Femur (tissue), 1 donor: ENCODE measurements at regions not wholly inside any gene's neighbourhood (a gene's known extent, or its start where the extent isn't known, plus 50 kb on each side); places are given as distances from the start of the nearest gene placed in this dataset.

Source experiments
- DNase-seq: peaks from one replicate; pipeline ENCODE4 v3.0.0-alpha.2; 2017

DNA sequence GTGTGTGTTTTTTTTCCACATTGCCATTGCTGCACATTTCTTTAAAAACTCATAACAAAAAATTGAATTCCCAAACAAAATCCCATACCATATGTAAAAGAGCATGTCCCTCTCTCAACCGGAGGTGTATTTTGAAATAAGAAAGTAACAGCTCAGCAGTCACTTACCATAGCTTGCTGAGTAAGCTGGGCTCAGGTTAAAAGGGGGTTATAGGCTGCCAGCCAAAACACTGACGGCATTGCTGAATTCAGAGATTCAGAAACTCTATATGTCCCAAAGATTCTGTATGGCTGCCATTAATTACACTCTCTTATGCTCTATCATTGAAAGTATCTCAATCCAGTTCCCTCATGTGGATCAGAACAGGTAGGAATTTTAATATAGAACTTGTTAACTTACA, 276.0 kb downstream of the FOXG1 start:
- no peak for DNase-seq

DNA sequence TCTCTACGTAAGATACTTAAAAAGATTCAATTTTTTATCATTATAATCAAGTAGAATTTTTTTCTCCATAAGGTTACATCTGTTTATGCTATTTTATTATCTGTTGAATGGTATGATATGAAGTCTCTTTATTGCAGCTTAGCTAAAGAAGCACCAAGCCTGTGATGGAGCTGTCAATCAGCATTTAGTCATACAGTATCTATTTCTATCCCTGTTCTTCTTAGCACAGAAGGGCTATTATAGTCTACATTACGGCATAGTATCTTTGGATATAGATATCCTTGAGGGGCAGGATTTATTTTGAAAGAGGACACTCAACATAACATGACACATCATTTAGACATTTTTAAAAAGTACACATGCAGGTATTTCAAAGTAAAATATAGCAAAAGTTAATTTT, 277.1 kb downstream of the FOXG1 start:
- no peak for DNase-seq

DNA sequence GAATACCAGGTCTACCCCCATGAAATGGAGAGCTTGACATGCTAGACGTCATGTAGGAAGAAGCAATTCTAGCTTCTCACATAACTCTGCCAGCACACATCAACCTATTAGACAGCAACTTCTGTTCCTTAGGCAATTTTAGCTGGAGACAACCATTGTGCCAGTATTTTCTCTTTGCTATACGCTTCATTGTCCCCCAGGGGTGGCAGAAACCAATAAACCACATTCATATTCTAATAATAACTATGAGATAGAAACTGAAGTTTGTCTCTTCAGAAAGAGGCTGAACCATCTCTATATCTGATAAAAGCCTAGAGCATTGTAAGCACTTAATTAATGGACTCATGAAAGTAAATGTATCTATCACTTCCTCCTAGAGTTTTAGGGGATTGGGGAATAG, 278.6 kb downstream of the FOXG1 start:
- DNase-seq: no peak

DNA sequence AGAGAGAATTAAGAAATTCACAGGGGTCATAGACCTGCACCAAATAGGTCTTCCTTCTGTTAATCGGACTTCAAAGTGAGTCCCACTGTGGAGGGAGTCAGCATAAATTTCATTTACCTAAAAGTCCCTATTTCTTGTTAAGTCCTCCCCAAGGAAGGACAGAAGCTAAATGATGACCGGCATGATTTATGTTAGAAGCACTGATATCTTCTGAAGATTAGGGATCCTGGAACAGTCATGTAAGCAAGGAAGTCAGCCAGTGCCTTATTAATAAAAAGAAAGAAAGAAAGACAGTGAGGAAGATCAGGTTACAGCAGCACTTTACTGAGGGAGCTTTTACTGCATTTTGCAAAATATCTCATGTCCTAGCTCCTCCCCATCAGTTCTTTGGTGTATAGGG, 287.5 kb downstream of the FOXG1 start:
- no peak for DNase-seq

DNA sequence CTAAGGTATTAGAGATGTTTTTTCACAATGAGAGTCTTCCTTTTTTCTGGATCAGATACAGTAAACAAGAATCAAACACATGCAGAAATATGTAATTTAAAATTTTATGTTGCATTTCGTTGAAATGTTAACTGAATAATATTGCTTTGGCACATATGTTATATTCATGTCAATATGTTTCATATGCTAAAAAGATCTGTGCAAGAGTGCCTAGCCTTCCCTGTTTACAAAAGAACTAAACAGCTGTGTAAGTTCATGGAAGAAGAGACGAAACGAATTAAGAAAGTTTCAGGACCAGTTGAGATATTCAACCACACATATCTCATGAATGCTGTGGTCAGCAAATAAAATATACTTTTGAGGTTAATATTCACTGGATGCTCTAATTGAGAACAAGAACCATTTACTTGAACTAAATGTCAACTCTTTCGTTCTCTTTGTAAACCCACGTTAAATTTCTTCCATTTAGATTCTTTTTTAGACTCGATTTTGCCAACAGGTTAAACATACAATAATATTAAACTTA, 289.5 kb downstream of the FOXG1 start:
- DNase-seq: no peak

DNA sequence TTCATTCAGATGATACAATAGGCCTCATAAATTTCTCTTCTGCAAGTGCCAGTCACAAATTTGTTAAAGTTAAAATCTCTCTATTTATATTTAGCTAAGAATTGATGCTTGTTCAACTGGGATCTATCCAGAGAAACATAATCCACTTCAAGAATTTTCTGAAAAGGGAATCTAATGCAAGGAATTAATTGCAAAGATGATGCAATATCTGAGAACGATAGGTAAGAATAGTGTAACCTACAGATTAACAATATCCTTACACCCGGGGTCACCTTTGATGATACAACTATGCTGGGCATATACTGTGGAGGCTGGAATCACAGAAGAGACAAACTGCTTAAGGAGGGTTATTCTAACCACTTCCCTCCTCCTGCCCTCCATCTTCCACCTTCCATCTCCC, 295.1 kb downstream of the FOXG1 start:
- DNase-seq: no peak

- DNase-seq: no peak
These were observed 295.9 kb downstream of the FOXG1 start for GRCh38 chr14:29062466-29062865.

GRCh38 chr14:29062976-29063375, 296.4 kb downstream of the FOXG1 start:
- DNase-seq: no peak

DNA sequence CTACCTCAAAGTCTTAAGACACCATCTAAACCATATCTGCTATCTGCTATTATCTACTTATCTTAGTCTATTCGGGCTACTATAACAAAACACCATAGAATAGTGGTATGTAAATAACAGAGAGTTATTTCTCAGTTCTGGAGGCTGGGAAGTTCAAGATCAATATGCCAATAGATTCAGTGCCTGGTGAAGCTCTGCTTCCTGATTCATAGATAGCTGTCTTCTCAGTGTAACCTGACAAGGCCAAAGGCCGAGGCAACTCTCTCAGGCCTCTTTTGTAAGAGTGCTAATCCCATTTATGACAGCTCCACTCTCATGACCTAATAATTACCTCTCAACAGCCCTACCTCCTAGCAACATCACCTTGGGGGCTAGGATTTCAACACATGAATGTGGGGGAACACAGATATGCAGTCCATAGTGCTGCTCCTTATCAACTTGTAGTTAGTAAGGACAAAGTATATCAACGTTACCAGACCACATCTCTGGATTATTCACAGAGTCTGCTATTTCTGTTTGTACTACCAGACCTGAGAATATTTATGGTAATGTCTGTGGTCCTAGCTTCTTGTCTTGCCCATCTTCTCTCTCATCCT, 297.8 kb downstream of the FOXG1 start:
- DNase-seq: no peak

- no peak for DNase-seq
These were observed 302.6 kb downstream of the FOXG1 start for GRCh38 chr14:29069228-29069627.

GRCh38 chr14:29075761-29076160, 309.2 kb downstream of the FOXG1 start:
- DNase-seq: no peak

GRCh38 chr14:29077916-29078315, 311.3 kb downstream of the FOXG1 start:
- no peak for DNase-seq

DNA sequence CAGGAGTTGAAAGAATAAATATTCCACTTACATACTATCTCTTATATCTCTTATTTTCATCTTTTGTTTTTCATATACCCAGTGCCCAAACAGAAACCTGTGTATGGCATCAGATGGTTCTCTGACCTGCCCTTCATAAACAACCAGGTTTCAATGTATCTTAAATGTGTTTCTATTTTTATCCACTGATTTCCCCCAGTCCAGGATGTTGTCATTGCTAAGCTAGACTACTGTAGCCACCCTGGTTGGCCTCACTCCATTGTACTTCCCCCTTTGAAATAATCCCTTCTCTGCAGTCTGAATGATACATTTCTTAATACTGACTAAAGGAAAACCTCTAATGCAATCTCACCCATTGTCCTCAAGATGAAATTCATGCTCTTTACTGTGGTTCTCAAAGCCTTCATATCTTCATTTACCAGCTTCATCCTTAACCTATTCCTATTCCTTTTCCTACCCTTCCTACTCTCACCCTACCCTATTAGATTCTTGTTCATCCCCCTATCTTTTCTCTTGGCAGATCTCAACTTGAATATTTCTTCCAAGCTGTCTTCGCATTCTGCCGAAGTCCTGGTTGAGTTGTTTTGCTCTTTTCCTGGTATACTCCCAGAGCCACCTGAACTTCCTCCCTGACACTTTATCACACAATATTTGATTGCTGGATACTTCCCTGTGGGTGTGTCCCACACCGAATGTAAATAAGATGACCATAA, 312.4 kb downstream of the FOXG1 start:
- DNase-seq: no peak

DNA sequence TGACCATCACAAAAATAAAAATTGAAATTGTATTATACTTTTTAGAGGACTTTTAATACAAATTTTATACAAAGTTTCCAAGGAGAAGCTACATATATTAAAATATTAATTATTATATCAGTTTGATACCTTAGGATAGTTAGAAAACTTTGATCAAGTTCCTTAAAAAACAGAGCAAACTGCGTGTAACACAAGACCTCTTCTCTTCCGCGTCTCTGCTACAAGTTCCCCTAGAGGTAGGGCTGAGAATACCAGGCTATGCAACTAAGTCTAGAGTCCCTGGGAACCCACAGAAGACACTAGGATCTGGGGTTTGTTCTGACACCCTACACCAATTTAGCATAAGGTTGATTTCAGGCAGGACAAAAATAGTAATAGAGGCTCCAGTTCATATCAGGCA, 319.0 kb downstream of the FOXG1 start:
- no peak for DNase-seq

- no peak for DNase-seq
These were observed 323.3 kb downstream of the FOXG1 start for GRCh38 chr14:29089849-29090248.

GRCh38 chr14:29092121-29092520, 325.5 kb downstream of the FOXG1 start:
- DNase-seq: no peak

DNA sequence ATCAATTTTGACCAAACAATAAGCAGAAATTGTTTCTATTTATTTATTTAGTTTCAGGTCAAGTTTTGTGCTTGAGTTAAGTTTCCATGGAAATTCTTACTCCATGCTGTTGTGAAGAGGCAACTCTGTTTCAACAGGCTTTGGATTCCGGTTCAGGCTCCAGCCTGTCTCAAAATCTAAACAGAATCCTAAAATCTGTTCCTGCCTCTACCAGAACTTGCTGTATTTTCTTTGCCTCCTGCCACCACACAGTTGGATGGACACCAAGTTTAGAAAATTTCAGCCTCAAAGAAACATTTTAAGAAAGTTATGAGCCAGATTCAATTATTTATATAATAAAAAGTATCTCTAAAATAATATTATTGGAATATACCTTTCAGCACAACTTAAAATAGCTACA, 330.9 kb downstream of the FOXG1 start:
- no peak for DNase-seq

GRCh38 chr14:29098656-29099055, 332.1 kb downstream of the FOXG1 start:
- no peak for DNase-seq

- no peak for DNase-seq
These were observed 335.7 kb downstream of the FOXG1 start for GRCh38 chr14:29102266-29102665.

DNA sequence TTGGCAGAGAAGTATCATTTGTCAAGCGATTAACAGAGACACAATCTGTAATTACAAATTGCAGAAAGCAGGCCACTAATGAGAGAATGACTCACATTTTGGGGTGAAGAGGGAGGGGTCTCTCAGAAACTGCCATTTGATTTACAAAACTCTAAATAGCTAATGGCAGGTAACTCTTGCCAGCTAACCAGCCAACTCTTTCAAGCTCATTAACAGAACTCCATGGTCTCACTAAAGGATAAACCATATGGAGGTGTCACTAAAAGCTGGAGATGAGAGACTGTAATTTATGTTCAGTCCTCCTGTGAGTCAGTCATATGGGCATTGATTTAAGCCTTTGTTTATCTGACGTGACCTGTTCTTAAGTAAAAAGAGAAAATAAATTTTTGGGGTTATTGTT, 336.4 kb downstream of the FOXG1 start:
- DNase-seq: no peak

GRCh38 chr14:29108908-29109307, 342.3 kb downstream of the FOXG1 start:
- DNase-seq: no peak

DNA sequence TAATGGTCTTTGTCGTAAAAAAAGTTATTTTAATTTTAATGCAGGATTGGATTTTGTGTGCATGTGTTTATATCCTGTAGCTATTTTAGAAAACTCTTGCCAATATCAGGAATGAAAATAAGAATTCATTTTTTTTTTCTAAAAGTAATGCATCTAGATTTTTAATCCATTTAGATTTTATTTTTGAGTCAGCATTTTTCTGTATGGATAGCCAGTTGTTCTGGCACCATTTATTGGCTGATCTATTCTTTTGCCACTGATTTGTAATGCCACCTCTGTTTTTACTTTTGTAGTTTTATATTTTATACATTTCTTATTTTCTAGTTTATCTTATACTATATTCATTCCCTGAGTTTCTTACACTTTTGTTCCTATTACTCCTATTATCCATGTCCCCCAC, 343.0 kb downstream of the FOXG1 start:
- DNase-seq: no peak

GRCh38 chr14:29111554-29111953, 345.0 kb downstream of the FOXG1 start:
- DNase-seq: no peak

DNA sequence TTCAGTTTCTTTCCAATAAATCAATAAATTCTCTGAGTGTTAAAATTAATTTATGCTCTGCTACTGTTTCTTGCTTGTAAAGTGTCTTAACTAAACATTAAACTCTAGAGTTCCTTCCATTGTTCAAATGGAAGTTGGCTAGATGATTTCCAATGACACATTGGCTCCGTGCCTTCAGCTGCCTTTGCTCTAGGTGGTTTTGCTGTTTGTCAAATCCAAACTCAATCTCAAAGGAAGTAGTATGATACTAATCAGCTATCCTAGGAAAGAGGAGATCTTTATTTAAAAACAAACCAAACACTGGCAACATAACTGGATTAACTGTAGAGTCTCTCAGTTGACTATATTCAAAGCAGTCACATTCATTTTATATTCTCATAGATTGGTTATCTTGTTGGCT, 356.4 kb downstream of the FOXG1 start:
- DNase-seq: no peak

DNA sequence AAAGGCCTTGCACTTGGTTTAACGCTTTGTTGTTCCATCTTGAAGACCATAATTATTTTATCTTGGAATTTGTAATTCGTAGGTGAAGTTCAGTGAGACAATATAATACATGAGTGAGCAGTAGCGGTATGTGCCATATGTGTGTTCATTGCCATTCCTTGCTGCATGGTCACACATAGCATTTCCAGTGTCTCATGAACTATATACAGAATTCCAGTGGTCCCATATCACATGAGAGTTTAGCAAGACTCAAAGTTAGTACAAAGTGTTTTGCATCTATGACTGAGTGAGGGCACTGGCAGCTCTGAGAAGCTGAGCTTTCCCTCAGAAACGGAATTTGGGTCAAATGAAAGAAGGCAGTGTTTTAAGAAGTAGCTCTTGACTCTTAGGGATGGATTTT, 359.8 kb downstream of the FOXG1 start:
- DNase-seq: no peak
